ENCODE measurements at regions not wholly inside any gene's neighbourhood (a gene's known extent, or its start where the extent isn't known, plus 50 kb on each side); places are given as distances from the start of the nearest gene placed in this dataset.

- DNase-seq: no peak
Observed at GRCh38 chr2:211070547-211070946, 514.1 kb downstream of the CPS1 start.

GRCh38 chr2:211077216-211077767 is 520.9 kb downstream of the CPS1 start:
- DNase-seq: no peak

GRCh38 chr2:211084352-211084751 is 528.0 kb downstream of the CPS1 start:
- DNase-seq: no peak

GRCh38 chr2:211085056-211085680 is 528.8 kb downstream of the CPS1 start:
- DNase-seq: peak in 1 of 2 donors; percentile 38

GRCh38 chr2:211086049-211086448 is 529.6 kb downstream of the CPS1 start:
- no peak for DNase-seq

- no peak for DNase-seq
Observed at GRCh38 chr2:211089127-211089526, 532.7 kb downstream of the CPS1 start.

- DNase-seq: no peak
Observed at GRCh38 chr2:211093743-211094303, 537.4 kb downstream of the CPS1 start.

- DNase-seq: no peak
Observed at GRCh38 chr2:211103989-211104388, 547.6 kb downstream of the CPS1 start.

GRCh38 chr2:211113334-211114175 is 557.2 kb downstream of the CPS1 start:
- DNase-seq: no peak

- DNase-seq: no peak
Observed at GRCh38 chr2:211114826-211115455, 558.5 kb downstream of the CPS1 start.

GRCh38 chr2:211117026-211117425 is 560.6 kb downstream of the CPS1 start:
- no peak for DNase-seq

GRCh38 chr2:211126256-211126655 is 569.9 kb downstream of the CPS1 start:
- DNase-seq: no peak

- DNase-seq: no peak
Observed at GRCh38 chr2:211127501-211127900, 571.1 kb downstream of the CPS1 start.

- no peak for DNase-seq
Observed at GRCh38 chr2:211128287-211128686, 571.9 kb downstream of the CPS1 start.

- no peak for DNase-seq
Observed at GRCh38 chr2:211129798-211130197, 573.4 kb downstream of the CPS1 start.

GRCh38 chr2:211132046-211132445 is 575.6 kb downstream of the CPS1 start:
- DNase-seq: no peak

- no peak for DNase-seq
Observed at GRCh38 chr2:211132573-211132972, 576.2 kb downstream of the CPS1 start.

GRCh38 chr2:211133766-211134165 is 577.4 kb downstream of the CPS1 start:
- no peak for DNase-seq

- DNase-seq: no peak
Observed at GRCh38 chr2:211138551-211138950, 582.2 kb downstream of the CPS1 start.

- no peak for DNase-seq
Observed at GRCh38 chr2:211141646-211142045, 585.2 kb downstream of the CPS1 start.

GRCh38 chr2:211144078-211144477 is 587.7 kb downstream of the CPS1 start:
- DNase-seq: no peak

GRCh38 chr2:211144974-211145665 is 588.7 kb downstream of the CPS1 start:
- no peak for DNase-seq

- DNase-seq: no peak
Observed at GRCh38 chr2:211149731-211150130, 593.3 kb downstream of the CPS1 start.
